ENCODE measurements at regions not wholly inside any gene's neighbourhood (a gene's known extent, or its start where the extent isn't known, plus 50 kb on each side); places are given as distances from the start of the nearest gene placed in this dataset.
"Not testable (repeated sequence)": the region's sequence is repeated elsewhere in the genome, so short reads cannot be mapped to it uniquely, and the experiment has no call there.

DNA sequence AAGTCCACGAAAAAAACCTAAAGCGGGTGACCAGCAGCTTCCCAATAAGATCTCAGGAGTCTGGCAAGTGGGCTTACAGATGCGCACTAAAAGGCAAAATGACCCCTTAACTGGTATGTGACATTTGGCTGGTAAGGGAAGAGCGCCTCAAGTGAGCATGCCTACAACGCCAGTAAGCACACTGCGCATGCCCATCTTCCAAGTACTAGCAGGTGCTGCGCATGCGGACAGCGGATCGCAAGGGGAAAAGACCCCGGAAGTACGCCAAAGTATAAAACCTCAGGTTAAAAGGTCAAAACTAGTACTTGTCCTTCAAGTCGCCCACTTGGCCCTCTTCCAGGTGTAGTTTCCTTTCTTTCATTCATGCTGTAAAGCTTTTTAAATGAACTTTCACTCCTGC, 518.5 kb upstream of the MDGA2 start:
- Histone ChIP-seq H3K4me1 (ENCODE audit: control insufficient read depth in 4 of 4, insufficient read depth in 4 of 4, low read length in 3 of 4) (no peaks in the 10 kb centered on the region), H3K9ac (ENCODE audit: low read depth in 1 of 2, low read length in 2 of 2) (no peak overlapping the region)
- 87% methylated on average over 13 of the region's 13 CpGs for WGBS

DNA sequence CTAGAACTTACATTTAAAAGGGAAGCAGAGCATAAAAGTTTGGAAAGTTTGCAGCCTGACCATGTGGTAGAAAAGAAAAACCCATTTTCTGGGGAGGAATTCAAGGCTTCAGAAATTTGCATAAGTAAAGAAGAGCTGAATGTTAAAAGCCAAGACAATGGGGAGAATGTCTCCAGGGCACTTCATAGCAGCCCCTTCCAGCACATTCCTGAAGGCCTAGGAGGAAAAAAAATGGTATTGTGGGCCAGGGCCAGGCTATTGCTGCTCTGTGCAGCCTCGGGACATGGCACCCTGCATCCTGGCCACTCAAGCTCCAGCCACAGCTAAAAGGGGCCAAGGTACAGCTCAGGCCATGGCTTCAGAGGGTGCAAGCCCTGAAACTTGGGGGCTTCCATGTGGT, 474.2 kb upstream of the MDGA2 start:
- not testable (repeated sequence) for H3K27ac ChIP-seq (ENCODE audit: low read depth in 1 of 2, low read length in 2 of 2); DNase-seq (ENCODE audit: low spot score); H3K4me3 ChIP-seq (ENCODE audit: low read depth in 1 of 3, low read length in 3 of 3); H3K36me3 ChIP-seq (ENCODE audit: control insufficient read depth in 4 of 4, insufficient read depth in 3 of 4, low read depth in 1 of 4, low read length in 3 of 4); H3K9me3 ChIP-seq (ENCODE audit: control insufficient read depth in 4 of 4, low read length in 3 of 4); H3K4me1 ChIP-seq (ENCODE audit: control insufficient read depth in 4 of 4, insufficient read depth in 4 of 4, low read length in 3 of 4); H3K27me3 ChIP-seq (ENCODE audit: control insufficient read depth in 4 of 4, insufficient read depth in 4 of 4, low read length in 3 of 4); H3K9ac ChIP-seq (ENCODE audit: low read depth in 1 of 2, low read length in 2 of 2)
- 75% methylated on average over 1 of the region's 1 CpG for WGBS

More for the DNA sequence above, 518.5 kb upstream of the MDGA2 start:
- Histone ChIP-seq H3K4me3 (ENCODE audit: low read depth in 1 of 3, low read length in 3 of 3) (no peak overlapping the region), H3K27ac (ENCODE audit: low read depth in 1 of 2, low read length in 2 of 2) (no peak overlapping the region), H3K36me3 (ENCODE audit: control insufficient read depth in 4 of 4, insufficient read depth in 3 of 4, low read depth in 1 of 4, low read length in 3 of 4) (no peaks in the 10 kb centered on the region), H3K27me3 (ENCODE audit: control insufficient read depth in 4 of 4, insufficient read depth in 4 of 4, low read length in 3 of 4) (no peaks in the 10 kb centered on the region), H3K9me3 (ENCODE audit: control insufficient read depth in 4 of 4, low read length in 3 of 4) (no peaks in the 10 kb centered on the region)
- TF ChIP-seq GABPA (IDR thresholded peaks at IDR 0.05 in 1 of 2, conservative IDR thresholded peaks at IDR 0.05 in 1 of 2) (no peak), FOXA1 (IDR thresholded peaks at IDR 0.05) (no peak), FOXA2 (IDR thresholded peaks at IDR 0.05) (no peak), NR2F2 (IDR thresholded peaks at IDR 0.05) (no peak), YY1 (IDR thresholded peaks at IDR 0.05) (no peak), HNF4A (conservative IDR thresholded peaks at IDR 0.05) (no peak), RXRA (IDR thresholded peaks at IDR 0.05) (no peak), JUND (IDR thresholded peaks at IDR 0.05) (no peak), SP1 (IDR thresholded peaks at IDR 0.05) (no peak), HNF4G (IDR thresholded peaks at IDR 0.05) (no peak), TAF1 (conservative IDR thresholded peaks at IDR 0.05) (no peak)
- TF ChIP-seq, protein P1, sequence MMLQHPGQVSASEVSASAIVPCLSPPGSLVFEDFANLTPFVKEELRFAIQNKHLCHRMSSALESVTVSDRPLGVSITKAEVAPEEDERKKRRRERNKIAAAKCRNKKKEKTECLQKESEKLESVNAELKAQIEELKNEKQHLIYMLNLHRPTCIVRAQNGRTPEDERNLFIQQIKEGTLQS (IDR thresholded peaks at IDR 0.05) = no peak
- TF ChIP-seq, protein P2, sequence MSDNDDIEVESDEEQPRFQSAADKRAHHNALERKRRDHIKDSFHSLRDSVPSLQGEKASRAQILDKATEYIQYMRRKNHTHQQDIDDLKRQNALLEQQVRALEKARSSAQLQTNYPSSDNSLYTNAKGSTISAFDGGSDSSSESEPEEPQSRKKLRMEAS (IDR thresholded peaks at IDR 0.05) = no peak
- TF ChIP-seq, protein P3, sequence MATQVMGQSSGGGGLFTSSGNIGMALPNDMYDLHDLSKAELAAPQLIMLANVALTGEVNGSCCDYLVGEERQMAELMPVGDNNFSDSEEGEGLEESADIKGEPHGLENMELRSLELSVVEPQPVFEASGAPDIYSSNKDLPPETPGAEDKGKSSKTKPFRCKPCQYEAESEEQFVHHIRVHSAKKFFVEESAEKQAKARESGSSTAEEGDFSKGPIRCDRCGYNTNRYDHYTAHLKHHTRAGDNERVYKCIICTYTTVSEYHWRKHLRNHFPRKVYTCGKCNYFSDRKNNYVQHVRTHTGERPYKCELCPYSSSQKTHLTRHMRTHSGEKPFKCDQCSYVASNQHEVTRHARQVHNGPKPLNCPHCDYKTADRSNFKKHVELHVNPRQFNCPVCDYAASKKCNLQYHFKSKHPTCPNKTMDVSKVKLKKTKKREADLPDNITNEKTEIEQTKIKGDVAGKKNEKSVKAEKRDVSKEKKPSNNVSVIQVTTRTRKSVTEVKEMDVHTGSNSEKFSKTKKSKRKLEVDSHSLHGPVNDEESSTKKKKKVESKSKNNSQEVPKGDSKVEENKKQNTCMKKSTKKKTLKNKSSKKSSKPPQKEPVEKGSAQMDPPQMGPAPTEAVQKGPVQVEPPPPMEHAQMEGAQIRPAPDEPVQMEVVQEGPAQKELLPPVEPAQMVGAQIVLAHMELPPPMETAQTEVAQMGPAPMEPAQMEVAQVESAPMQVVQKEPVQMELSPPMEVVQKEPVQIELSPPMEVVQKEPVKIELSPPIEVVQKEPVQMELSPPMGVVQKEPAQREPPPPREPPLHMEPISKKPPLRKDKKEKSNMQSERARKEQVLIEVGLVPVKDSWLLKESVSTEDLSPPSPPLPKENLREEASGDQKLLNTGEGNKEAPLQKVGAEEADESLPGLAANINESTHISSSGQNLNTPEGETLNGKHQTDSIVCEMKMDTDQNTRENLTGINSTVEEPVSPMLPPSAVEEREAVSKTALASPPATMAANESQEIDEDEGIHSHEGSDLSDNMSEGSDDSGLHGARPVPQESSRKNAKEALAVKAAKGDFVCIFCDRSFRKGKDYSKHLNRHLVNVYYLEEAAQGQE (IDR thresholded peaks at IDR 0.05) = no peak
- TF ChIP-seq, protein P4, sequence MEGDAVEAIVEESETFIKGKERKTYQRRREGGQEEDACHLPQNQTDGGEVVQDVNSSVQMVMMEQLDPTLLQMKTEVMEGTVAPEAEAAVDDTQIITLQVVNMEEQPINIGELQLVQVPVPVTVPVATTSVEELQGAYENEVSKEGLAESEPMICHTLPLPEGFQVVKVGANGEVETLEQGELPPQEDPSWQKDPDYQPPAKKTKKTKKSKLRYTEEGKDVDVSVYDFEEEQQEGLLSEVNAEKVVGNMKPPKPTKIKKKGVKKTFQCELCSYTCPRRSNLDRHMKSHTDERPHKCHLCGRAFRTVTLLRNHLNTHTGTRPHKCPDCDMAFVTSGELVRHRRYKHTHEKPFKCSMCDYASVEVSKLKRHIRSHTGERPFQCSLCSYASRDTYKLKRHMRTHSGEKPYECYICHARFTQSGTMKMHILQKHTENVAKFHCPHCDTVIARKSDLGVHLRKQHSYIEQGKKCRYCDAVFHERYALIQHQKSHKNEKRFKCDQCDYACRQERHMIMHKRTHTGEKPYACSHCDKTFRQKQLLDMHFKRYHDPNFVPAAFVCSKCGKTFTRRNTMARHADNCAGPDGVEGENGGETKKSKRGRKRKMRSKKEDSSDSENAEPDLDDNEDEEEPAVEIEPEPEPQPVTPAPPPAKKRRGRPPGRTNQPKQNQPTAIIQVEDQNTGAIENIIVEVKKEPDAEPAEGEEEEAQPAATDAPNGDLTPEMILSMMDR (IDR thresholded peaks at IDR 0.05; ENCODE audit: low read depth, low read length, missing input control) = no peak
- TF ChIP-seq, protein P5, sequence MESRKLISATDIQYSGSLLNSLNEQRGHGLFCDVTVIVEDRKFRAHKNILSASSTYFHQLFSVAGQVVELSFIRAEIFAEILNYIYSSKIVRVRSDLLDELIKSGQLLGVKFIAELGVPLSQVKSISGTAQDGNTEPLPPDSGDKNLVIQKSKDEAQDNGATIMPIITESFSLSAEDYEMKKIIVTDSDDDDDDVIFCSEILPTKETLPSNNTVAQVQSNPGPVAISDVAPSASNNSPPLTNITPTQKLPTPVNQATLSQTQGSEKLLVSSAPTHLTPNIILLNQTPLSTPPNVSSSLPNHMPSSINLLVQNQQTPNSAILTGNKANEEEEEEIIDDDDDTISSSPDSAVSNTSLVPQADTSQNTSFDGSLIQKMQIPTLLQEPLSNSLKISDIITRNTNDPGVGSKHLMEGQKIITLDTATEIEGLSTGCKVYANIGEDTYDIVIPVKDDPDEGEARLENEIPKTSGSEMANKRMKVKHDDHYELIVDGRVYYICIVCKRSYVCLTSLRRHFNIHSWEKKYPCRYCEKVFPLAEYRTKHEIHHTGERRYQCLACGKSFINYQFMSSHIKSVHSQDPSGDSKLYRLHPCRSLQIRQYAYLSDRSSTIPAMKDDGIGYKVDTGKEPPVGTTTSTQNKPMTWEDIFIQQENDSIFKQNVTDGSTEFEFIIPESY (IDR thresholded peaks at IDR 0.05) = no peak
- no peak for DNase-seq (ENCODE audit: low spot score)
